ENCODE measurements at regions not wholly inside any gene's neighbourhood (a gene's known extent, or its start where the extent isn't known, plus 50 kb on each side); places are given as distances from the start of the nearest gene placed in this dataset.

DNA sequence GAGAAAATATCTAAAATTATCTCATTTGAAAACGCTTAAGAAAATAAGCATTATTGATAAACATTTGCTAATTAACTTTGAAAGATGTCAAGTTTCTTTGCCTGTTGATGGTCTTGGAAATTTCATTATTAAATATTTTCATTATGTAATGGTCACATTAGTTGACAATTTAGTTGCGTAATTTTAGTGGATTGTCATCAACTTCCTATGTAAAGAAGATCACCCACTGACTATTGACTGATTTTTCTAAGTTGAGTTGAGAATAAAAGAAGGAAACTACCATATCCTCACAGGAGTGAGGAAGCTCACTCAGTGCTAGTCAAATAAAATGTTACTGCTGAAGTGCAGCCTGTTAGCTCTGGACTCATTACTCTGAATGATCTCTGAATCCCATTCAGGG, 79.9 kb upstream of the LY86 start:
- Histone ChIP-seq H3K36me3 (ENCODE audit: control insufficient read depth in 2 of 2, extremely low read depth in 1 of 2, insufficient read depth in 2 of 2, low read length in 2 of 2) (no peaks in the 10 kb centered on the region), H4K20me1 (replicated peaks; ENCODE audit: control insufficient read depth, extremely low read depth, insufficient read depth, low read length) (no peaks in the 10 kb centered on the region), H3K9me3 (replicated peaks; ENCODE audit: control insufficient read depth, insufficient read depth, low read length) (no peaks in the 10 kb centered on the region), H3K4me2 (ENCODE audit: insufficient read depth, low read length) (no peak overlapping the region), H3K4me3 (replicated peaks in 1 of 3; ENCODE audit: insufficient read depth in 1 of 3, low read depth in 1 of 3, low read length in 3 of 3) (no peak overlapping the region), H2AFZ (ENCODE audit: low read depth, low read length) (no peak overlapping the region), H3K9me1 (replicated peaks; ENCODE audit: control insufficient read depth, extremely low read depth, insufficient read depth, low read length) (no peaks in the 10 kb centered on the region), H3K4me1 (ENCODE audit: control insufficient read depth, extremely low read depth, insufficient read depth, low read length) (no peaks in the 10 kb centered on the region), H3K79me2 (ENCODE audit: control insufficient read depth, insufficient read depth, low read length) (no peaks in the 10 kb centered on the region), H3K27ac (ENCODE audit: insufficient read depth, low read depth, low read length) (no peak overlapping the region), H3K9ac (replicated peaks; ENCODE audit: extremely low read depth, insufficient read depth, low read length) (no peak overlapping the region), H3K27me3 (ENCODE audit: control insufficient read depth in 2 of 2, insufficient read depth in 2 of 2, low read length in 2 of 2) (no peaks in the 10 kb centered on the region)
- no peak for TF ChIP-seq MYC (IDR thresholded peaks at IDR 0.05; ENCODE audit: low read depth, low read length)
- TF ChIP-seq JUN (IDR thresholded peaks at IDR 0.05; ENCODE audit: borderline replicate concordance, insufficient read depth, insufficient read length, low read depth), result no peak
- TF ChIP-seq, protein P1, sequence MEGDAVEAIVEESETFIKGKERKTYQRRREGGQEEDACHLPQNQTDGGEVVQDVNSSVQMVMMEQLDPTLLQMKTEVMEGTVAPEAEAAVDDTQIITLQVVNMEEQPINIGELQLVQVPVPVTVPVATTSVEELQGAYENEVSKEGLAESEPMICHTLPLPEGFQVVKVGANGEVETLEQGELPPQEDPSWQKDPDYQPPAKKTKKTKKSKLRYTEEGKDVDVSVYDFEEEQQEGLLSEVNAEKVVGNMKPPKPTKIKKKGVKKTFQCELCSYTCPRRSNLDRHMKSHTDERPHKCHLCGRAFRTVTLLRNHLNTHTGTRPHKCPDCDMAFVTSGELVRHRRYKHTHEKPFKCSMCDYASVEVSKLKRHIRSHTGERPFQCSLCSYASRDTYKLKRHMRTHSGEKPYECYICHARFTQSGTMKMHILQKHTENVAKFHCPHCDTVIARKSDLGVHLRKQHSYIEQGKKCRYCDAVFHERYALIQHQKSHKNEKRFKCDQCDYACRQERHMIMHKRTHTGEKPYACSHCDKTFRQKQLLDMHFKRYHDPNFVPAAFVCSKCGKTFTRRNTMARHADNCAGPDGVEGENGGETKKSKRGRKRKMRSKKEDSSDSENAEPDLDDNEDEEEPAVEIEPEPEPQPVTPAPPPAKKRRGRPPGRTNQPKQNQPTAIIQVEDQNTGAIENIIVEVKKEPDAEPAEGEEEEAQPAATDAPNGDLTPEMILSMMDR (IDR thresholded peaks at IDR 0.05; ENCODE audit: extremely low read depth in 1 of 2, insufficient read depth in 1 of 2, low read depth in 1 of 2, low read length in 2 of 2), result no peak
- TF ChIP-seq, protein P2, sequence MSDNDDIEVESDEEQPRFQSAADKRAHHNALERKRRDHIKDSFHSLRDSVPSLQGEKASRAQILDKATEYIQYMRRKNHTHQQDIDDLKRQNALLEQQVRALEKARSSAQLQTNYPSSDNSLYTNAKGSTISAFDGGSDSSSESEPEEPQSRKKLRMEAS (IDR thresholded peaks at IDR 0.05; ENCODE audit: insufficient read depth, insufficient read length), result no peak
- TF ChIP-seq POLR2AphosphoS5 (IDR thresholded peaks at IDR 0.05; ENCODE audit: insufficient read depth, low read depth, low read length), result no peak
- no peak for TF ChIP-seq POLR2A (IDR thresholded peaks at IDR 0.05; ENCODE audit: low read depth, low read length)
- no peak for TF ChIP-seq FOS (IDR thresholded peaks at IDR 0.05; ENCODE audit: borderline replicate concordance, insufficient read depth, low read length)
- no peak for TF ChIP-seq EZH2 (IDR thresholded peaks at IDR 0.05; ENCODE audit: borderline replicate concordance, low read depth, low read length, severe bottlenecking)
- no peak for TF ChIP-seq GATA2 (IDR thresholded peaks at IDR 0.05; ENCODE audit: insufficient read depth, insufficient read length, low read depth, low read length)
- dilution Hi-C loops (cut with MboI; ENCODE audit: extremely low pct_ligation_motif_present, low sequenced_read_pairs) (no loop called here), intact Hi-C loops (cut with micrococcal nuclease) (no loop called here)
- CTCF ChIA-PET, result interaction anchor here (0.8 kb wide), 1 partner anchor 24 kb away, joined by 3 read pairs; no protein-coding TSS in a partner anchor
- no TSS peak for BruUV-seq (replicated peaks)
- POLR2A ChIA-PET, result no interaction called here
- FAIRE-seq (no peak), DNase-seq (ENCODE audit: low read depth, low spot score) (no peak)

All from endothelial cell of umbilical vein (primary cell).